HG03460 (cell line): ENCODE measurements at regions not wholly inside any gene's neighbourhood (a gene's known extent, or its start where the extent isn't known, plus 50 kb on each side); places are given as distances from the start of the nearest gene placed in this dataset.

Experiments
- ATAC-seq: cut with Tn5 transposase; IDR thresholded peaks from one replicate; pipeline ENCODE4 v1.9.1; 2021; ENCODE audit not compliant: unreplicated experiment

DNA sequence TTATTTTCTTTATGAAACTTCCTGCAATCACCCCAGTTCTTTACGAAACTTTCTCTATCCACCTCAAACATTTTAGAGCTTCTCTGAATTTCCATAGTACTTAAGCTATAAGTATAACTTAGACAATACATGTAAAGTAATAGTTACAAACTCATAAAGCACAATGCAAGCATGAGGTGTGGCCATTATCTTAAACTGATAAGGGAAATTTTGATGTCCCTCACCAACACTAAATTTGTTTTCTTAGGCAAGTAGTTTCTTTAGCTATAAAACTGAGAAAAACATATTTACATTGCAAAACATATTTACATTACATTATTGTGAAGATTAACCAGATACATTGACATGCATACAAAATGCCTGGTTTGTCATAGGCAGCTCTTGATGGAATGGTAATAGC lies 146.4 kb upstream of the ATP1B1 start:
- ATAC-seq, result no peak

DNA sequence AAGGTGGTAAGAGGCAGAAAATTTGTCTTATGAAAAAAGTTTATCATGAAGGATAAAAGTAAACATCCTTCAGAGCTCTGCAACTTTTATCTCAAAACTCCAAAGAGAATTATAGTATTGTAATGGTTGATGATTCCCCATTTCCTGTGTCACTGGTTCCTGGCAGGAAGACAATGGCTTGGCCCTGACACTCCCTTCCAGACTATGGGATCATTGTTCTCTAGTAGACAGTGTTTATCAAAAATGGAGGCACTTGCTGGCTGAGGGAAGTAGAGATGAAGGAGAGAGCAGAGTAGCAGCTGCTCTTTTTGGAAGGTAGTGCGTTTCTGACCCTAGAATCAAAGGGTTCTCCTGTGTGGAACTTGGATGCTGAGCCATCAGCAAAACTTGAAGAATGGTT lies 145.9 kb upstream of the ATP1B1 start:
- ATAC-seq, result no peak

DNA sequence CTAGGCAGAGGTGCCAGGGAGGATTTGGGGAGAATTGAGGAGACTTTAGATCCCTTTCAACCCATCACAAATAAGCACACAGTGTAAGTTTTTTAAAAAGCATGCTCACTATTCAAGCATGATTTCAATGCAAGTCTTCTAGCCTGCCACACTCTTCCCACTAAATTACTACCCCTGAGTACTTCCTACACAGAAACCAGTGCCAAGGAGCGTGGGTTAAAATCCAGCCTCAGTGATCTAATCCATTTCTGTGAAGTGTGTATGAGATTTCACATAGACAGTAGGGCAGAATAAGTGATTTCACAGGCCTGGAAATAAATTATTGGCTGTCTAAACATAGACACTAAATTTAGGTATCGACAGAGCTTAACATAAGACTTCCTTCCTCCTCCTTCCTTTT lies 142.9 kb upstream of the ATP1B1 start:
- no peak for ATAC-seq

DNA sequence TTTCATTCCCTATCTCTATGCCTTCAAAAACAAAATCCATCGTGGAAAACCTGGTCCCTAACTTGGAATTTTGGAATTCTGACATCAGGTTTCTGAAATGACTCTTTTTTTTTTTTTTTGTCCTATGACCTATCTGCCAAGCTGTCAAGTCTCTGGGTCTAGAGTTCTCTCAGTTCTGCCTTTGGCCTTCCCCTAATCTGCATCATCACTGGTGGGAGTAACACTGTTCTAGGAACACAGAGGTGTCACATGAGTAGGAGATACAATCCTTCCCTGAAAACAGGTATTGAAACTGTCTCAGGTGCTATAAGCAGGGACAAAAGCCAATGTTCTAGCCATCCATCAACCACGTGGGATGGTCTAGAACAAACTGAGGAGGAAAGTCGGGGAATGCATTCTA lies 142.0 kb upstream of the ATP1B1 start:
- no peak for ATAC-seq

DNA sequence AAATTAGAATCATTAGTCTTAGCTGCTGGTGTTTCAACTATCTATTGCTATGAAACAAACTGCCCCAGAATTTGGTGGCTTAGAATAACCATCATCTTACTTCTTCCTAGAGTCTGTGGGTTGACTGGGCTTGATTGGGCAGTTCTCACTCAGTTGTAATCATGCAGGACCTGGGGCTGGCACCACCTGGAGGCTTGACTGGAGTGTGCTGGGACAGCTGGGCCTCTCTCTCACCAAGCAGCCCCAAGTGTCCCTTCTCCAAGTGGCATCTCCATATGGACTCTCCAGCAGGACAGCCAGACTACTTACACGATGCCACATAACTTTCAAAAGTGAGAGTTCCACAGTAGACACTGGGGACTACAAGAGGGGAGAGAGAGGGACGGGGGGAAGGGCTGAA lies 140.3 kb upstream of the ATP1B1 start:
- ATAC-seq, result no peak

GRCh38 chr1:168966636-168967035 lies 139.9 kb upstream of the ATP1B1 start:
- no peak for ATAC-seq

GRCh38 chr1:168970926-168971659 lies 135.4 kb upstream of the ATP1B1 start:
- ATAC-seq, result no peak

GRCh38 chr1:168972225-168972624 lies 134.3 kb upstream of the ATP1B1 start:
- no peak for ATAC-seq

DNA sequence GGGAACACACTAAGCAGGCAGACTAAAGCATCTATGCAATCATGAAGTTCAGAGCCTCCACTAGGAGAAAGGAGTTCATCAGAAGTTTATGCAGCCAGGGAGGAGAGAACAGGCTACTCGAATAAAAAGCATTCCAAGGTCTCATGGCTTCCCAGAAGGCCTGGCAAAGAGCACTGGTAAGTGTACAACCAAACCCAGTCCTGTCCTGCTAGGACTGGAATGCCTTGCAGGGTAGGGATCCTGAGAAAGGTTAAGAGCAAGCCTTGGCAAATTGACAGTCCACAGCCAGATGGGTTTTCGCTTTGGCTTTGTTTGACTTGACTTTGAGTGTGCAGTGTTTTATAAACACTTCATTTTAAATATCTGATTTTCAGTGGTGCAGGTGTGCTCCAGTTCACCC lies 133.6 kb upstream of the ATP1B1 start:
- no peak for ATAC-seq

DNA sequence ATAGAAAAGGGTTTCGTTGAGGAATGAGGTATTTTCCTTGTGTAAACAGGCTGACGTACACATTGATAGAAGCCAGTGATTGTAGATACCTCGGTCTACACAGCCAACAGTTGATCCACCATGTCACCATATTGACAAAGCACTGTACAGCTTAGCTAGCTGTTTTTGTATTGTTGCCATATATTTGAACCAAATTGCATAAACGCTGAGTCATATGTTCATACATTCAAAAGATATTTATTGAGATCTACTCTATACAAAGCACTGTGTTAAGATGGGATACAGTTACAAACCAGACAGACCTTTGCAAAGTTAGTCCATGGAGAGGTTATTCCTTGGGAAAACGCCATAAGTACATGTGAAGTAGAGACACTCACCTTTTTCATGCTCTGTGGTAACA lies 132.4 kb upstream of the ATP1B1 start:
- ATAC-seq, result no peak

- no peak for ATAC-seq
Observed at GRCh38 chr1:168974611-168975010, 131.9 kb upstream of the ATP1B1 start.

- no peak for ATAC-seq
Observed at GRCh38 chr1:168976267-168976666, 130.2 kb upstream of the ATP1B1 start.

DNA sequence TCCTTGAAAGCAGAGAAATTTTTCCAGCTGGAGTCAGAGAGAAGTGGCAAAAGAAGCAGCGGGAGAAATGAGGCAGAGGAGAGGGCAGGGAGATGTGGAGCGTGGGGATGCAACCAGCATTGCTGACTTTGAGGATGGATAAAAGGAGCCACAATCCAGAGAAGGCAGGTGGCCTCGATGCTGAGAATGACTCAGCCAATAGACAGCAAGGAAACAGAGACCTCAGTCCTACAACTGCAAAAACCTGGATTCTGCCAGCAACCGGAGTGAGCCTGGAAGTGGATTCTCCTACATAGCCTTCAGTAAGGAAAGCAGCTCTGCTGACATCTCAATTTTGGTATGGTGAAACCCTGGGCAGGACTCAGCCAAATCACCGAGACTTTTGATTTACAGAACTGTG lies 128.9 kb upstream of the ATP1B1 start:
- no peak for ATAC-seq

DNA sequence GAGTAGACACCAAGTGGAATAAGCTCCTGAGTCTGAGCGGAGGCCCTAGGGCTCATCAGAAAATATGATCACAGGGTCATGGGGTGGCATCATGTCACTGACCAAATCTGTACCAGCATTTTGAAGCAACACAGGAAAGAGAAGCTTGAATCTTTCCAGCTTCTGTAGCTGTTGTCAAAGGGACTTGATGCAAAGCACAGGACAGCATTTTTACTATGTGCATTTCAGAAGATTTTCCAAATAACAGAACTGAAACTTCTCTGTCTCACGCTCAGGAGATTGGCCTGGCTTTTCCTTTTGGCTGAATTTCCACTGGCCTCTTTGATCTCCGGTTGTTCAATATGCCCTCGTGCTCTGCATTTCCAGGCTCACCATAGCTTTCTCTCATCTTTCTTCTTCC lies 127.2 kb upstream of the ATP1B1 start:
- no peak for ATAC-seq

GRCh38 chr1:168980180-168980579 lies 126.3 kb upstream of the ATP1B1 start:
- no peak for ATAC-seq

- no peak for ATAC-seq
Observed at GRCh38 chr1:168980656-168981055, 125.8 kb upstream of the ATP1B1 start.

- ATAC-seq, result no peak
Observed at GRCh38 chr1:168982778-168983177, 123.7 kb upstream of the ATP1B1 start.

DNA sequence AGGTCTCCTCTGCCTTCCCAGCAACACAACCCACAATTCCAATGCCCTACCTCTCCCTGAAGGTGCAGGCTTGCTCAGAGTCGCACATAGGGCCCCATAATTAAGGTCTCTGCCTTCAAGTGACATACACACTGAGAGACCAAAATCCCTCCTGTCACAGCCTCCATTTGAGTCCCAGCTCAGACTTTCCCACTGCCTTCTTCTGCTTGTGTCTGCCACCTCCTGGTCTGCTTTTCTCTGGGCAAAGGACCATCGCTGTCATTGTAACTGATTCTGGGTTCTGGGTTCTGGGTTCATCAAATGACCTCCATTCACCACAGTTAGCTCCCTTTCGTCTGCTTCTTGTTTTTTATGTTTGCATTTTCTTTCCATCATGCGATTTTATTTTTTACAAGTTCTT lies 119.2 kb upstream of the ATP1B1 start:
- ATAC-seq, result no peak

DNA sequence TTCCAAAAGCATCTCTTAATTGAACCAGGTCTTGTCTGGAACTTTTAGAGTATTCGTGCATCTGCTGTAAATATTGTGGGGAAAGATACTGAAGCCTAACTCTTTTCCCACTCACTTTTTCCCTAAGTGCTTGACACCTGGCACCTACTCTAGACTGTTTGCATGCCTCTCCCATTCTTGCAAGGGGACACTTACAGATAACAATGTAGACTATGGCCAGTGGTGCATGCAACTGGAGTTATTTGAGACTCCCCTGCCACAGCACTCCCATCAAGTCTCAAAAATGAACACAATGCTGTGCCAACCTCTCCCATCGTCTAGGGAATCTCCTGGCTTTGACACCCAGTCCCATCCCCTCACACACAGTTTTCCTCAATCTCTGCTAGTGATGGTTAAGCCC lies 118.6 kb upstream of the ATP1B1 start:
- no peak for ATAC-seq

DNA sequence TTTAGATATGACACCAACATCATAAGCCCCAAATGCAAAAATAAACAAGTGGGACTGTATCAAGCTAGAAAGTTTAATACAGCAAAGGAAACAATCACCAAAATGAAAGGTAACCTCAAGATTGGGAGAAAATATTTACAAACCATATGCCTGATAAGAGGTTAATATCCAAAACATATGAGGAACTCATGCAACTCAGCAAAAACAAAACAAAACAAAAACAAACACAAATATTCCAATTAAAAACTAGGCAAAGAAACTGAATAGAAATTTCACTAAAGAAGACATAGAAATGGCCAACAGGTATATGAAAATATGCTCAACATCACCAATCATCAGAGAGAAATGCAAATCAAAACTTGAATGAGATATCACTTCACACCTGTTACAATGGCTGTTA lies 116.5 kb upstream of the ATP1B1 start:
- ATAC-seq, result no peak

DNA sequence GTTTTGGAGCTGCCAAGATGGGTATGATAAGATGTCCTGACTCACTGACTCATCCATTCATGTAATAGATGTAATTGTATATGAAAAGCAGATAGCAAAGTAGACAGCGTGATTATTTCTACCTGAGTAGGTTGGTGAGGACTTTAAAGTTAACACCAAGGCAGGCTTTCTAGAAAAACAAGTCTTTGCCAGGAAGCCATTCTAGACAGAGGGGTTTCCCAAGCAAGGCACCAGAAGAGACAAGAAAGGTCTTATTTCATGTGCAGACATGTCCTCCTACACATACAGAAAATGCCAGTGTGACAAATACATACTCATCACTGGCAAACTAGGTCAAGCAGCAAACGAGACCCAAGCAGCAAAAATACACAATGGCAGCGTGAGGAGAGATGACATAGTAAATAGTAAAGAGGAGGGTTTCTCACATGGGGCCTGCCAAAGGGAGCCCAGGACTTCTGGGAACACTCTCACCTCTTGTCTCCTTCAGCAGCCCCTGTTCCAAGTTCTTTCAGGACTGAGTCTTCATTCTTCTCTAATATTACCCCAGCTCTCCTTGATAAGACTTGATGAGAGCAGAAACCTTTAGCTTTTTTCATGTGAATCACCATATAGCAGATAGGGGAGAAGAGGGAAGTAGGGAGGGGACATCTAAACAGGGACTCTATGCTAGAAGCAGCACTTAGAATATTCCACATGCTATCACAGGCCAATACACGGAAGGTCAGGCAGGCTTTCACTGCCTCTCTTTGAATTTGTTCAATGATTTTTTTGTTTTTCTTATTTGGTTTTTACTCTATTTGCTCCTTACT lies 114.6 kb upstream of the ATP1B1 start:
- ATAC-seq, result no peak

- ATAC-seq, result no peak
Observed at GRCh38 chr1:169001353-169001752, 105.1 kb upstream of the ATP1B1 start.
